Parathyroid adenoma (tissue), 2 donors: ENCODE measurements at regions not wholly inside any gene's neighbourhood (a gene's known extent, or its start where the extent isn't known, plus 50 kb on each side); places are given as distances from the start of the nearest gene placed in this dataset.

Experiments
- H2AFZ ChIP-seq: fragments of 300-600 bp; sonication (generic); one replicate; pipeline ENCODE4 v1.7.0; 2017; ENCODE audit warnings: antibody characterized with exemption, mild to moderate bottlenecking
- H3K27ac ChIP-seq: fragments of 300-600 bp; sonication (generic); one replicate; pipeline ENCODE4 v1.7.0; 2017
- H3K27me3 ChIP-seq: fragments of 300-600 bp; sonication (generic); one replicate; pipeline ENCODE4 v1.7.0; 2017; ENCODE audit warnings: low read length; ENCODE audit not compliant: control insufficient read depth, insufficient read depth
- H3K36me3 ChIP-seq: fragments of 300-600 bp; sonication (generic); one replicate; pipeline ENCODE4 v1.7.0; 2017; ENCODE audit warnings: low read length; ENCODE audit not compliant: control insufficient read depth, insufficient read depth
- H3K4me1 ChIP-seq: fragments of 300-600 bp; sonication (generic); one replicate; pipeline ENCODE4 v1.7.0; 2017; ENCODE audit warnings: control low read depth
- H3K4me2 ChIP-seq: fragments of 300-600 bp; sonication (generic); one replicate; pipeline ENCODE4 v1.7.0; 2017; ENCODE audit warnings: low read length
- H3K4me3 ChIP-seq: fragments of 300-600 bp; sonication (generic); one replicate; pipeline ENCODE4 v1.7.0; 2017; ENCODE audit warnings: low read depth, low read length
- H3K79me2 ChIP-seq: fragments of 300-600 bp; sonication (generic); one replicate; pipeline ENCODE4 v1.7.0; 2017; ENCODE audit warnings: control low read depth
- H3K9ac ChIP-seq: fragments of 300-600 bp; sonication (generic); one replicate; pipeline ENCODE4 v1.7.0; 2017; ENCODE audit warnings: mild to moderate bottlenecking
- H3K9me3 ChIP-seq: fragments of 300-600 bp; sonication (generic); one replicate; pipeline ENCODE4 v1.7.0; 2017; ENCODE audit warnings: low read length; ENCODE audit not compliant: control insufficient read depth
- CTCF ChIP-seq: fragments of 300-600 bp; sonication (generic); IDR thresholded peaks from one replicate; pipeline ENCODE4 v1.7.0; 2017; ENCODE audit warnings: antibody characterized with exemption, mild to moderate bottlenecking
- donor health status: primary hyperparathyroidism.

GRCh38 chr20:11020712-11021111, 346.9 kb upstream of the JAG1 start:
- Histone ChIP-seq H3K79me2 (no peaks in the 10 kb centered on the region), H3K4me3 (no peak overlapping the region), H3K36me3 (no peaks in the 10 kb centered on the region), H2AFZ (no peak overlapping the region), H3K9me3 (no peaks in the 10 kb centered on the region), H3K27me3 (no peaks in the 10 kb centered on the region), H3K4me2 (no peak overlapping the region), H3K4me1 (no peaks in the 10 kb centered on the region), H3K9ac (no peak overlapping the region), H3K27ac (no peak overlapping the region)
- TF ChIP-seq CTCF = no peak

GRCh38 chr20:11027224-11027623, 353.4 kb upstream of the JAG1 start:
- Histone ChIP-seq H3K4me1 (no peaks in the 10 kb centered on the region), H3K79me2 (no peaks in the 10 kb centered on the region)

GRCh38 chr20:11030351-11030750, 356.6 kb upstream of the JAG1 start:
- no peaks in the 10 kb centered on the region for H3K79me2 ChIP-seq
- TF ChIP-seq CTCF = no peak
- no peak overlapping the region for H3K4me2 ChIP-seq
- no peak overlapping the region for H3K4me3 ChIP-seq
- no peaks in the 10 kb centered on the region for H3K36me3 ChIP-seq
- H2AFZ ChIP-seq = no peak overlapping the region
- no peak overlapping the region for H3K9ac ChIP-seq
- H3K4me1 ChIP-seq = no peaks in the 10 kb centered on the region
- no peaks in the 10 kb centered on the region for H3K27me3 ChIP-seq
- H3K9me3 ChIP-seq = no peaks in the 10 kb centered on the region
- H3K27ac ChIP-seq = no peak overlapping the region

More at GRCh38 chr20:11027224-11027623, 353.4 kb upstream of the JAG1 start:
- Histone ChIP-seq H3K9me3 (no peaks in the 10 kb centered on the region), H2AFZ (no peak overlapping the region), H3K4me2 (no peak overlapping the region), H3K27me3 (no peaks in the 10 kb centered on the region), H3K4me3 (no peak overlapping the region), H3K9ac (no peak overlapping the region), H3K27ac (no peak overlapping the region), H3K36me3 (no peaks in the 10 kb centered on the region)
- no peak for TF ChIP-seq CTCF

GRCh38 chr20:11031300-11031699, 357.5 kb upstream of the JAG1 start:
- H3K27me3 ChIP-seq = no peaks in the 10 kb centered on the region
- H3K4me1 ChIP-seq = no peaks in the 10 kb centered on the region
- no peak for TF ChIP-seq CTCF
- no peaks in the 10 kb centered on the region for H3K79me2 ChIP-seq
- H3K4me2 ChIP-seq = no peak overlapping the region
- H3K36me3 ChIP-seq = no peaks in the 10 kb centered on the region
- H3K27ac ChIP-seq = no peak overlapping the region
- H3K4me3 ChIP-seq = no peak overlapping the region
- no peak overlapping the region for H3K9ac ChIP-seq
- H2AFZ ChIP-seq = no peak overlapping the region
- no peaks in the 10 kb centered on the region for H3K9me3 ChIP-seq

- H3K9ac ChIP-seq = no peak overlapping the region
- no peaks in the 10 kb centered on the region for H3K79me2 ChIP-seq
- no peak overlapping the region for H3K27ac ChIP-seq
- H3K4me1 ChIP-seq = no peaks in the 10 kb centered on the region
- no peak overlapping the region for H3K4me3 ChIP-seq
- H3K27me3 ChIP-seq = no peaks in the 10 kb centered on the region
- no peak overlapping the region for H2AFZ ChIP-seq
- no peak for TF ChIP-seq CTCF
- H3K9me3 ChIP-seq = no peaks in the 10 kb centered on the region
- H3K4me2 ChIP-seq = no peak overlapping the region
- H3K36me3 ChIP-seq = no peaks in the 10 kb centered on the region
Measured at GRCh38 chr20:11032611-11033010, 358.8 kb upstream of the JAG1 start.
